NCI-H82 treated with DMSO at 0.1 percent for 48 hours (cell line): ENCODE measurements at regions not wholly inside any gene's neighbourhood (a gene's known extent, or its start where the extent isn't known, plus 50 kb on each side); places are given as distances from the start of the nearest gene placed in this dataset.
A peak's percentile ranks its signal among the peaks of the same experiment; 100 is the strongest.

Experiments
- DNase-seq: peaks from one replicate; lab custom pipeline; 2025; ENCODE audit not compliant: unreplicated experiment; lab: John Stamatoyannopoulos, UW

- no peak for DNase-seq
Measured at GRCh38 chr2:204454672-204455380, 90.4 kb upstream of the PARD3B start.

GRCh38 chr2:204468746-204469429 is 76.4 kb upstream of the PARD3B start:
- DNase-seq = no peak

- no peak for DNase-seq
Measured at GRCh38 chr2:204470178-204470620, 75.1 kb upstream of the PARD3B start.

- no peak for DNase-seq
Measured at GRCh38 chr2:204470621-204471196, 74.6 kb upstream of the PARD3B start.

- DNase-seq = no peak
Measured at GRCh38 chr2:204472375-204472774, 72.9 kb upstream of the PARD3B start.

GRCh38 chr2:204473224-204473623 is 72.1 kb upstream of the PARD3B start:
- no peak for DNase-seq

- no peak for DNase-seq
Measured at GRCh38 chr2:204475399-204475798, 69.9 kb upstream of the PARD3B start.

GRCh38 chr2:204477358-204477950 is 67.8 kb upstream of the PARD3B start:
- no peak for DNase-seq

- DNase-seq = no peak
Measured at GRCh38 chr2:204479557-204479956, 65.7 kb upstream of the PARD3B start.

- no peak for DNase-seq
Measured at GRCh38 chr2:204480676-204481075, 64.6 kb upstream of the PARD3B start.

GRCh38 chr2:204483608-204484081 is 61.6 kb upstream of the PARD3B start:
- peak; percentile 58 for DNase-seq

GRCh38 chr2:204486321-204486720 is 59.0 kb upstream of the PARD3B start:
- DNase-seq = no peak

GRCh38 chr2:204486805-204487204 is 58.5 kb upstream of the PARD3B start:
- no peak for DNase-seq

- DNase-seq = no peak
Measured at GRCh38 chr2:204487447-204488229, 57.6 kb upstream of the PARD3B start.

GRCh38 chr2:204491528-204491927 is 53.7 kb upstream of the PARD3B start:
- no peak for DNase-seq

- no peak for DNase-seq
Measured at GRCh38 chr2:204492417-204492816, 52.9 kb upstream of the PARD3B start.

GRCh38 chr2:204494681-204495080 is 50.6 kb upstream of the PARD3B start:
- no peak for DNase-seq

GRCh38 chr2:204495381-204495780 is 49.9 kb upstream of the PARD3B start:
- no peak for DNase-seq
